Vagina (tissue), 2 donors: ENCODE measurements at regions not wholly inside any gene's neighbourhood (a gene's known extent, or its start where the extent isn't known, plus 50 kb on each side); places are given as distances from the start of the nearest gene placed in this dataset.

ENCODE experiments used
- CTCF ChIP-seq, 3 experiments: fragments of 450-650 bp in 2 of 3; fragments of 200-600 bp in 1 of 3; sonication (generic) in 1 of 3; IDR thresholded peaks; one replicate each; pipeline ENCODE4 v1.5.1; 2017 to 2019; ENCODE audit warnings: antibody characterized with exemption in 3 of 3, mild to moderate bottlenecking in 2 of 3, moderate library complexity in 2 of 3
- POLR2A ChIP-seq, 2 donors: fragments of 450-650 bp; IDR thresholded peaks; one replicate each; pipeline ENCODE4 v1.6.1; 2017; ENCODE audit warnings: antibody characterized with exemption in 2 of 2, mild to moderate bottlenecking in 2 of 2, moderate library complexity in 2 of 2
- POLR2AphosphoS5 ChIP-seq, 2 donors: sonication (generic); formaldehyde crosslinking; IDR thresholded peaks; one replicate each; pipeline ENCODE4 v1.9.0; 2017; ENCODE audit warnings: antibody characterized with exemption in 2 of 2, mild to moderate bottlenecking in 2 of 2, low read depth in 1 of 2; ENCODE audit not compliant: insufficient read depth in 1 of 2

GRCh38 chr12:125853670-125854069, 788.4 kb downstream of the AACS start:
- TF ChIP-seq CTCF (IDR thresholded peaks at IDR 0.05) = no peak
- TF ChIP-seq POLR2AphosphoS5 (IDR thresholded peaks at IDR 0.05; ENCODE audit: insufficient read depth in 1 of 2, low read depth in 1 of 2) = no peak
- TF ChIP-seq POLR2A (IDR thresholded peaks at IDR 0.05) = no peak
